ENCODE measurements at regions not wholly inside any gene's neighbourhood (a gene's known extent, or its start where the extent isn't known, plus 50 kb on each side); places are given as distances from the start of the nearest gene placed in this dataset.

GRCh38 chr4:101563126-101563525 lies 215.8 kb upstream of the PPP3CA start:
- no peak for DNase-seq

GRCh38 chr4:101556842-101557241 lies 209.5 kb upstream of the PPP3CA start:
- DNase-seq: no peak

- DNase-seq: no peak
Observed at GRCh38 chr4:101555341-101555880, 208.1 kb upstream of the PPP3CA start.

- no peak for DNase-seq
Observed at GRCh38 chr4:101540336-101540735, 193.0 kb upstream of the PPP3CA start.

- DNase-seq: no peak
Observed at GRCh38 chr4:101528526-101528925, 181.2 kb upstream of the PPP3CA start.

- DNase-seq: no peak
Observed at GRCh38 chr4:101527188-101527587, 179.9 kb upstream of the PPP3CA start.

- DNase-seq: no peak
Observed at GRCh38 chr4:101515566-101515965, 168.2 kb upstream of the PPP3CA start.

GRCh38 chr4:101515099-101515498 lies 167.8 kb upstream of the PPP3CA start:
- no peak for DNase-seq

GRCh38 chr4:101512416-101512815 lies 165.1 kb upstream of the PPP3CA start:
- DNase-seq: no peak

GRCh38 chr4:101501421-101501820 lies 154.1 kb upstream of the PPP3CA start:
- DNase-seq: no peak

- DNase-seq: no peak
Observed at GRCh38 chr4:101500742-101501141, 153.4 kb upstream of the PPP3CA start.

- DNase-seq: no peak
Observed at GRCh38 chr4:101475246-101475645, 127.9 kb upstream of the PPP3CA start.

- DNase-seq: no peak
Observed at GRCh38 chr4:101471201-101471600, 123.9 kb upstream of the PPP3CA start.

- no peak for DNase-seq
Observed at GRCh38 chr4:101464596-101464995, 117.3 kb upstream of the PPP3CA start.

- DNase-seq: no peak
Observed at GRCh38 chr4:101458914-101459313, 111.6 kb upstream of the PPP3CA start.

- no peak for DNase-seq
Observed at GRCh38 chr4:101458473-101458872, 111.1 kb upstream of the PPP3CA start.

GRCh38 chr4:101451086-101451485 lies 103.8 kb upstream of the PPP3CA start:
- no peak for DNase-seq

GRCh38 chr4:101441446-101441845 lies 94.1 kb upstream of the PPP3CA start:
- DNase-seq: no peak

- no peak for DNase-seq
Observed at GRCh38 chr4:101439926-101440325, 92.6 kb upstream of the PPP3CA start.

GRCh38 chr4:101421386-101421785 lies 74.1 kb upstream of the PPP3CA start:
- DNase-seq: no peak

- no peak for DNase-seq
Observed at GRCh38 chr4:101420661-101421060, 73.3 kb upstream of the PPP3CA start.

GRCh38 chr4:101419336-101420135 lies 72.2 kb upstream of the PPP3CA start:
- DNase-seq: no peak

- DNase-seq: no peak
Observed at GRCh38 chr4:101418466-101418865, 71.1 kb upstream of the PPP3CA start.

- DNase-seq: no peak
Observed at GRCh38 chr4:101418055-101418454, 70.7 kb upstream of the PPP3CA start.

- no peak for DNase-seq
Observed at GRCh38 chr4:101417046-101417445, 69.7 kb upstream of the PPP3CA start.
